B cell (primary cell): ENCODE measurements at regions not wholly inside any gene's neighbourhood (a gene's known extent, or its start where the extent isn't known, plus 50 kb on each side); places are given as distances from the start of the nearest gene placed in this dataset.

Experiments used
- ATAC-seq: fragments of 200-7000 bp; cut with Tn5 transposase; one replicate; pipeline ENCODE4 v1.10.0; 2021; ENCODE audit warnings: low read depth, mild to moderate bottlenecking, moderate number of reproducible peaks, moderate library complexity
- CTCF ChIA-PET: fragments of 350-600 bp; sonication (Branson Sonifier 250); formaldehyde crosslinking; loops from one replicate; lab custom pipeline; 2021; ENCODE audit warnings: antibody characterized with exemption, inconsistent platforms; lab: Charles Lee
- POLR2A ChIA-PET: fragments of 350-600 bp; sonication (Branson Sonifier 250); formaldehyde crosslinking; loops from one replicate; lab custom pipeline; 2021; ENCODE audit warnings: antibody characterized with exemption; lab: Charles Lee
- DNase-seq: peaks from one replicate; pipeline ENCODE4 v3.0.0; 2013
- H2AFZ ChIP-seq: 2 replicates; pipeline ENCODE4 v1.6.1; 2012; ENCODE audit warnings: mild to moderate bottlenecking, low read depth, low read length; ENCODE audit not compliant: insufficient read depth, poor library complexity, severe bottlenecking
- H3K27ac ChIP-seq, 2 donors: 1 replicate in 1 of 2; 2 replicates in 1 of 2; pipeline ENCODE4 v1.5.1; 2012 to 2013; ENCODE audit warnings: low read length in 2 of 2, mild to moderate bottlenecking in 2 of 2, moderate library complexity in 1 of 2
- H3K27me3 ChIP-seq, 4 experiments: fragments of 200-600 bp in 1 of 4; sonication (generic) in 1 of 4; replicated peaks in 1 of 4; 1 replicate in 2 of 4; 2 replicates in 2 of 4; pipeline versions ENCODE4 v1.6.1 to v1.7.0; 2013 to 2016; ENCODE audit warnings: low read length in 3 of 4, mild to moderate bottlenecking in 2 of 4, mixed read lengths in 1 of 4, moderate library complexity in 1 of 4; ENCODE audit not compliant: insufficient read depth in 4 of 4, control insufficient read depth in 3 of 4; ENCODE audit errors: control extremely low read depth in 1 of 4
- H3K36me3 ChIP-seq, 2 experiments: replicated peaks in 1 of 2; 1 replicate in 1 of 2; 2 replicates in 1 of 2; pipeline versions ENCODE4 v1.6.1 to v1.7.1; 2013; ENCODE audit warnings: low read length in 1 of 2; ENCODE audit not compliant: insufficient read depth in 2 of 2, control insufficient read depth in 1 of 2; ENCODE audit errors: control extremely low read depth in 1 of 2, extremely low read depth in 1 of 2
- H3K4me1 ChIP-seq, 2 donors: fragments of 200-600 bp in 1 of 2; sonication (generic) in 1 of 2; 1 replicate in 1 of 2; 2 replicates in 1 of 2; pipeline versions ENCODE4 v1.5.1 to v1.6.1; 2013 to 2017; ENCODE audit warnings: low read length in 2 of 2; ENCODE audit not compliant: control insufficient read depth in 2 of 2, insufficient read depth in 2 of 2
- H3K4me2 ChIP-seq: replicated peaks from 2 replicates; pipeline ENCODE3; 2012; ENCODE audit warnings: mild to moderate bottlenecking, low read depth, low read length; ENCODE audit not compliant: poor library complexity, severe bottlenecking
- H3K4me3 ChIP-seq, 5 experiments: fragments of 200-600 bp in 1 of 5; sonication (generic) in 1 of 5; 1 replicate in 3 of 5; 2 replicates in 2 of 5; pipeline versions ENCODE4 v1.5.1 to v1.7.0; 2011 to 2016; ENCODE audit warnings: low read length in 4 of 5, mild to moderate bottlenecking in 4 of 5, low read depth in 2 of 5, control low read depth in 1 of 5, moderate library complexity in 1 of 5; ENCODE audit not compliant: insufficient read depth in 1 of 5; ENCODE audit errors: control extremely low read depth in 1 of 5, extremely low read depth in 1 of 5
- H3K79me2 ChIP-seq: fragments of 200-600 bp; sonication (generic); one replicate; pipeline ENCODE4 v1.6.0; 2016; ENCODE audit warnings: low read length; ENCODE audit not compliant: control insufficient read depth, insufficient read depth
- H3K9ac ChIP-seq: fragments of 200-600 bp; sonication (generic); 2 replicates; pipeline ENCODE4 v1.6.1; 2017; ENCODE audit warnings: mild to moderate bottlenecking, low read length, moderate library complexity
- H3K9me3 ChIP-seq, 3 donors: one replicate each; pipeline versions ENCODE4 v1.6.1 to v1.7.1; 2013; ENCODE audit warnings: low read length in 2 of 3; ENCODE audit not compliant: control insufficient read depth in 2 of 3, insufficient read depth in 1 of 3; ENCODE audit errors: control extremely low read depth in 1 of 3
- H4K20me1 ChIP-seq: 2 replicates; pipeline ENCODE4 v1.6.0; 2012; ENCODE audit warnings: mild to moderate bottlenecking, low read length; ENCODE audit not compliant: insufficient read depth, control insufficient read depth, poor library complexity, severe bottlenecking
- H3K27ac Mint-ChIP-seq: one replicate; pipeline ENCODE4 v1.8.0; 2021; ENCODE audit warnings: mixed read lengths
- H3K27me3 Mint-ChIP-seq: one replicate; pipeline ENCODE4 v1.8.0; 2021; ENCODE audit warnings: mixed read lengths
- H3K4me1 Mint-ChIP-seq: one replicate; pipeline ENCODE4 v1.8.0; 2021; ENCODE audit warnings: mixed read lengths
- H3K4me3 Mint-ChIP-seq: one replicate; pipeline ENCODE4 v1.8.0; 2021; ENCODE audit warnings: mixed read lengths
- H3K9me3 Mint-ChIP-seq: one replicate; pipeline ENCODE4 v1.8.0; 2022; ENCODE audit warnings: mixed read lengths; ENCODE audit not compliant: insufficient read depth
- CTCF ChIP-seq: fragments of 200-600 bp; IDR thresholded peaks from one replicate; pipeline ENCODE4 v1.8.0; 2022; ENCODE audit warnings: antibody characterized with exemption, mild to moderate bottlenecking
- EZH2 ChIP-seq: IDR thresholded peaks from 2 replicates; pipeline ENCODE4 v1.6.1; 2012; ENCODE audit warnings: borderline replicate concordance, low read depth, mild to moderate bottlenecking, moderate library complexity, low read length; ENCODE audit not compliant: insufficient read depth, poor library complexity, severe bottlenecking
- WGBS: methylation state at CpG from one replicate; pipeline ENCODE4 v1.1.5; 2013; ENCODE audit warnings: missing lambda C conversion rate; ENCODE audit not compliant: insufficient coverage; 5-methylcytosine and 5-hydroxymethylcytosine counted together
- intact Hi-C: fragments of 100-400 bp; cut with micrococcal nuclease; formaldehyde crosslinking; loops from one replicate; pipeline ENCODE4 v1.10.0; 2022

GRCh38 chr20:59431014-59431413 lies 130.6 kb downstream of the EDN3 start:
- Mint-ChIP-seq H3K27ac (no peak overlapping the region), H3K9me3 (no peaks in the 10 kb centered on the region), H3K4me3 (no peak overlapping the region), H3K4me1 (peaks cover 10% of the 10 kb centered on the region), H3K27me3 (peaks cover 12% of the 10 kb centered on the region)
- Histone ChIP-seq H3K36me3 (no peaks in the 10 kb centered on the region), H3K9ac (no peak overlapping the region), H3K27ac (no peak overlapping the region), H3K27me3 (no peaks in the 10 kb centered on the region), H3K79me2 (no peaks in the 10 kb centered on the region), H4K20me1 (no peaks in the 10 kb centered on the region), H2AFZ (no peak overlapping the region), H3K4me3 (no peak overlapping the region), H3K9me3 (no peaks in the 10 kb centered on the region), H3K4me1 (peaks cover 4 to 8% of the 10 kb centered on the region in 2 donors), H3K4me2 (no peak overlapping the region)
- no peak for TF ChIP-seq CTCF
- no peak for TF ChIP-seq EZH2
- ATAC-seq = no peak
- WGBS = 100% methylated on average over 1 of the region's 2 CpGs
- CTCF ChIA-PET = no interaction called here
- DNase-seq = no peak
- intact Hi-C loops = no loop called here
- POLR2A ChIA-PET = no interaction called here

- Histone ChIP-seq H3K79me2 (no peaks in the 10 kb centered on the region), H3K4me3 (no peak overlapping the region), H3K9ac (no peak overlapping the region), H3K36me3 (no peaks in the 10 kb centered on the region), H3K27ac (no peak overlapping the region), H4K20me1 (no peaks in the 10 kb centered on the region), H3K9me3 (no peaks in the 10 kb centered on the region), H2AFZ (no peak overlapping the region), H3K4me2 (no peak overlapping the region), H3K4me1 (no peaks in the 10 kb centered on the region), H3K27me3 (no peaks in the 10 kb centered on the region)
- DNase-seq (no peak), ATAC-seq (no peak)
- H3K27me3 Mint-ChIP-seq = peaks cover 18% of the 10 kb centered on the region
- TF ChIP-seq CTCF (no peak), EZH2 (no peak)
- ChIA-PET CTCF (no interaction called here), POLR2A (no interaction called here)
- intact Hi-C loops = no loop called here
- no peak overlapping the region for H3K27ac Mint-ChIP-seq
- H3K4me3 Mint-ChIP-seq = no peak overlapping the region
- no peaks in the 10 kb centered on the region for H3K9me3 Mint-ChIP-seq
- H3K4me1 Mint-ChIP-seq = no peaks in the 10 kb centered on the region
- WGBS = no CpG with 5 or more reads among the region's 2 CpGs
These were observed 134.5 kb downstream of the EDN3 start for GRCh38 chr20:59434960-59435359.
